ENCODE measurements at regions not wholly inside any gene's neighbourhood (a gene's known extent, or its start where the extent isn't known, plus 50 kb on each side); places are given as distances from the start of the nearest gene placed in this dataset.

- ATAC-seq (no peak), DNase-seq (ENCODE audit: low spot score) (no peak)
- Histone ChIP-seq H4K20me1 (replicated peaks; ENCODE audit: insufficient read depth) (no peaks in the 10 kb centered on the region), H3K27me3 (ENCODE audit: insufficient read depth) (no peaks in the 10 kb centered on the region), H3K4me3 (no peak overlapping the region), H3F3A (replicated peaks; ENCODE audit: low read depth) (no peaks in the 10 kb centered on the region), H3K9me2 (ENCODE audit: insufficient read depth) (peaks cover 7% of the 10 kb centered on the region; the same call in 1 of the 2 replicates), H3K79me2 (replicated peaks; ENCODE audit: insufficient read depth) (no peaks in the 10 kb centered on the region), H3K27ac (ENCODE audit: low read depth) (no peak overlapping the region), H3K36me3 (ENCODE audit: insufficient read depth) (no peaks in the 10 kb centered on the region), H3K4me2 (no peak overlapping the region), H3K4me1 (ENCODE audit: insufficient read depth) (0 out of 2 replicates have a peak, but pooled peaks cover 4% of the 10 kb centered on the region), H2AFZ (no peak overlapping the region)
- no peaks in the 10 kb centered on the region for H3K27me3 Mint-ChIP-seq (ENCODE audit: insufficient read depth, low read depth, poor library complexity)
- no peak overlapping the region for H3K27ac Mint-ChIP-seq
- peaks cover 7% of the 10 kb centered on the region for H3K4me1 Mint-ChIP-seq
- TF ChIP-seq JUNB (IDR thresholded peaks at IDR 0.05; ENCODE audit: unreplicated experiment) (no peak), CREB1 (CRISPR knock-in tag; IDR thresholded peaks at IDR 0.05; ENCODE audit: low read depth) (no peak), NANOG (IDR thresholded peaks at IDR 0.05; ENCODE audit: borderline replicate concordance) (no peak), ZNF331 (CRISPR knock-in tag; IDR thresholded peaks at IDR 0.05; ENCODE audit: low read depth) (no peak), EZH2phosphoT487 (IDR thresholded peaks at IDR 0.05; ENCODE audit: unreplicated experiment) (no peak), ETS1 (IDR thresholded peaks at IDR 0.05) (no peak), STAT1 (IDR thresholded peaks at IDR 0.05; ENCODE audit: unreplicated experiment) (no peak), EZH2 (IDR thresholded peaks at IDR 0.05; ENCODE audit: low read depth, unreplicated experiment) (no peak)
- peaks cover 3% of the 10 kb centered on the region; the same call in 2 of the 3 replicates for H3K36me3 Mint-ChIP-seq (ENCODE audit: low read depth)
- no peaks in the 10 kb centered on the region; the same call in 2 of the 3 replicates for H3K9me3 Mint-ChIP-seq
- no peak overlapping the region for H3K4me3 Mint-ChIP-seq
Measured at GRCh38 chr16:74083541-74083940, 213.1 kb upstream of the PSMD7 start.

- H3K36me3 Mint-ChIP-seq (ENCODE audit: low read depth): peaks cover 8% of the 10 kb centered on the region
- no peak overlapping the region for H3K4me3 Mint-ChIP-seq
- ATAC-seq: no peak
- H3K27ac Mint-ChIP-seq: no peak overlapping the region
- H3K27me3 Mint-ChIP-seq (ENCODE audit: insufficient read depth, low read depth, poor library complexity): no peaks in the 10 kb centered on the region
- H3K4me1 Mint-ChIP-seq: peaks cover 20% of the 10 kb centered on the region
- H3K4me3 ChIP-seq: no peak overlapping the region
- no peaks in the 10 kb centered on the region for H3K9me2 ChIP-seq (ENCODE audit: insufficient read depth)
- no peak for DNase-seq (ENCODE audit: low spot score)
- no peak overlapping the region for H3K27ac ChIP-seq (ENCODE audit: low read depth)
- no peak overlapping the region for H2AFZ ChIP-seq
- H3K79me2 ChIP-seq (replicated peaks; ENCODE audit: insufficient read depth): no peaks in the 10 kb centered on the region
- 0 out of 2 replicates have a peak, but pooled peaks cover 19% of the 10 kb centered on the region for H3K4me1 ChIP-seq (ENCODE audit: insufficient read depth)
- H3K4me2 ChIP-seq: no peak overlapping the region
- H4K20me1 ChIP-seq (replicated peaks; ENCODE audit: insufficient read depth): no peaks in the 10 kb centered on the region
- H3K27me3 ChIP-seq (ENCODE audit: insufficient read depth): no peaks in the 10 kb centered on the region
- peaks cover 7% of the 10 kb centered on the region for H3K36me3 ChIP-seq (ENCODE audit: insufficient read depth)
- peaks cover 10% of the 10 kb centered on the region for H3K9me3 Mint-ChIP-seq
- no peaks in the 10 kb centered on the region for H3F3A ChIP-seq (replicated peaks; ENCODE audit: low read depth)
- TF ChIP-seq JUNB (IDR thresholded peaks at IDR 0.05; ENCODE audit: unreplicated experiment) (no peak), ETS1 (IDR thresholded peaks at IDR 0.05) (no peak), ZNF462 (CRISPR knock-in tag; IDR thresholded peaks at IDR 0.05) (no peak), EZH2 (IDR thresholded peaks at IDR 0.05; ENCODE audit: low read depth, unreplicated experiment) (no peak), ZNF114 (CRISPR knock-in tag; IDR thresholded peaks at IDR 0.05) (no peak), STAT1 (IDR thresholded peaks at IDR 0.05; ENCODE audit: unreplicated experiment) (no peak)
Measured at GRCh38 chr16:74080311-74080710, 216.3 kb upstream of the PSMD7 start.
